Parathyroid adenoma (tissue), 2 donors: ENCODE measurements at regions not wholly inside any gene's neighbourhood (a gene's known extent, or its start where the extent isn't known, plus 50 kb on each side); places are given as distances from the start of the nearest gene placed in this dataset.

Experiments
- H2AFZ ChIP-seq: fragments of 300-600 bp; sonication (generic); one replicate; pipeline ENCODE4 v1.7.0; 2017; ENCODE audit warnings: antibody characterized with exemption, mild to moderate bottlenecking
- H3K27ac ChIP-seq: fragments of 300-600 bp; sonication (generic); one replicate; pipeline ENCODE4 v1.7.0; 2017
- H3K27me3 ChIP-seq: fragments of 300-600 bp; sonication (generic); one replicate; pipeline ENCODE4 v1.7.0; 2017; ENCODE audit warnings: low read length; ENCODE audit not compliant: control insufficient read depth, insufficient read depth
- H3K36me3 ChIP-seq: fragments of 300-600 bp; sonication (generic); one replicate; pipeline ENCODE4 v1.7.0; 2017; ENCODE audit warnings: low read length; ENCODE audit not compliant: control insufficient read depth, insufficient read depth
- H3K4me1 ChIP-seq: fragments of 300-600 bp; sonication (generic); one replicate; pipeline ENCODE4 v1.7.0; 2017; ENCODE audit warnings: control low read depth
- H3K4me2 ChIP-seq: fragments of 300-600 bp; sonication (generic); one replicate; pipeline ENCODE4 v1.7.0; 2017; ENCODE audit warnings: low read length
- H3K4me3 ChIP-seq: fragments of 300-600 bp; sonication (generic); one replicate; pipeline ENCODE4 v1.7.0; 2017; ENCODE audit warnings: low read depth, low read length
- H3K79me2 ChIP-seq: fragments of 300-600 bp; sonication (generic); one replicate; pipeline ENCODE4 v1.7.0; 2017; ENCODE audit warnings: control low read depth
- H3K9ac ChIP-seq: fragments of 300-600 bp; sonication (generic); one replicate; pipeline ENCODE4 v1.7.0; 2017; ENCODE audit warnings: mild to moderate bottlenecking
- H3K9me3 ChIP-seq: fragments of 300-600 bp; sonication (generic); one replicate; pipeline ENCODE4 v1.7.0; 2017; ENCODE audit warnings: low read length; ENCODE audit not compliant: control insufficient read depth
- TF ChIP-seq, protein P1 (sequence below): fragments of 300-600 bp; sonication (generic); IDR thresholded peaks from one replicate; pipeline ENCODE4 v1.7.0; 2017; ENCODE audit warnings: antibody characterized with exemption, mild to moderate bottlenecking
- donor health status: primary hyperparathyroidism.

GRCh38 chr18:47730795-47731194 is 199.7 kb downstream of the SMAD2 start:
- no peak overlapping the region for H3K9ac ChIP-seq
- H3K4me3 ChIP-seq = no peak overlapping the region
- H3K79me2 ChIP-seq = no peaks in the 10 kb centered on the region
- TF ChIP-seq, protein P1, sequence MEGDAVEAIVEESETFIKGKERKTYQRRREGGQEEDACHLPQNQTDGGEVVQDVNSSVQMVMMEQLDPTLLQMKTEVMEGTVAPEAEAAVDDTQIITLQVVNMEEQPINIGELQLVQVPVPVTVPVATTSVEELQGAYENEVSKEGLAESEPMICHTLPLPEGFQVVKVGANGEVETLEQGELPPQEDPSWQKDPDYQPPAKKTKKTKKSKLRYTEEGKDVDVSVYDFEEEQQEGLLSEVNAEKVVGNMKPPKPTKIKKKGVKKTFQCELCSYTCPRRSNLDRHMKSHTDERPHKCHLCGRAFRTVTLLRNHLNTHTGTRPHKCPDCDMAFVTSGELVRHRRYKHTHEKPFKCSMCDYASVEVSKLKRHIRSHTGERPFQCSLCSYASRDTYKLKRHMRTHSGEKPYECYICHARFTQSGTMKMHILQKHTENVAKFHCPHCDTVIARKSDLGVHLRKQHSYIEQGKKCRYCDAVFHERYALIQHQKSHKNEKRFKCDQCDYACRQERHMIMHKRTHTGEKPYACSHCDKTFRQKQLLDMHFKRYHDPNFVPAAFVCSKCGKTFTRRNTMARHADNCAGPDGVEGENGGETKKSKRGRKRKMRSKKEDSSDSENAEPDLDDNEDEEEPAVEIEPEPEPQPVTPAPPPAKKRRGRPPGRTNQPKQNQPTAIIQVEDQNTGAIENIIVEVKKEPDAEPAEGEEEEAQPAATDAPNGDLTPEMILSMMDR = no peak
- no peaks in the 10 kb centered on the region for H3K27me3 ChIP-seq
- no peaks in the 10 kb centered on the region for H3K9me3 ChIP-seq
- H3K27ac ChIP-seq = no peak overlapping the region
- H3K4me2 ChIP-seq = no peak overlapping the region
- H2AFZ ChIP-seq = no peak overlapping the region
- no peaks in the 10 kb centered on the region for H3K36me3 ChIP-seq
- H3K4me1 ChIP-seq = no peaks in the 10 kb centered on the region

DNA sequence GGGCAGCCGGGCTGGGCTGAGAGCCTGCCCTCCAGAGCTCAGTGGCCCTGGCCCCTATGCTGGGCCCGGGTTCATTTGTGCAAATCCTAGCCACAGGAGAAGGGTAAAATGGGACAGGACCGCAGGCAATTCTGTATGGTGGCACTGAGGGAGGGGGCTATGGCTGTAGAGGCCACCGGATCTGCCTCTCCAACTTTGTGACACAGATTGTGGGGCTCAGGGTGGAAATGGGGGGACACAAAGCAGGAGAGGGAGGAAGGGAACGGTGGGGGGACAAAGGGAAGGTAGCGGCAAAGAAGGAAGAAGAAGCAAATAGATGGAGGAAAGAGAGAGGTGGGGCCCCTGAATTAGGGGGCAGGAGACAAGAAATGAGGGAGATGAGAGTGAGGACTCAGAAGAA is 201.1 kb downstream of the SMAD2 start:
- H3K4me2 ChIP-seq = no peak overlapping the region
- TF ChIP-seq, protein P1 = no peak
- H3K27me3 ChIP-seq = no peaks in the 10 kb centered on the region
- no peaks in the 10 kb centered on the region for H3K4me1 ChIP-seq
- H3K9me3 ChIP-seq = no peaks in the 10 kb centered on the region
- no peak overlapping the region for H3K4me3 ChIP-seq
- no peak overlapping the region for H3K9ac ChIP-seq
- H3K36me3 ChIP-seq = no peaks in the 10 kb centered on the region
- H3K27ac ChIP-seq = no peak overlapping the region
- H3K79me2 ChIP-seq = no peaks in the 10 kb centered on the region
- H2AFZ ChIP-seq = no peak overlapping the region

- no peak overlapping the region for H3K27ac ChIP-seq
- H3K9me3 ChIP-seq = no peaks in the 10 kb centered on the region
- H2AFZ ChIP-seq = no peak overlapping the region
- no peak overlapping the region for H3K4me2 ChIP-seq
- no peaks in the 10 kb centered on the region for H3K79me2 ChIP-seq
- TF ChIP-seq, protein P1 = no peak
- no peaks in the 10 kb centered on the region for H3K4me1 ChIP-seq
- H3K27me3 ChIP-seq = no peaks in the 10 kb centered on the region
- H3K4me3 ChIP-seq = no peak overlapping the region
- no peak overlapping the region for H3K9ac ChIP-seq
- H3K36me3 ChIP-seq = no peaks in the 10 kb centered on the region
Measured at GRCh38 chr18:47728921-47729320, 201.5 kb downstream of the SMAD2 start.

DNA sequence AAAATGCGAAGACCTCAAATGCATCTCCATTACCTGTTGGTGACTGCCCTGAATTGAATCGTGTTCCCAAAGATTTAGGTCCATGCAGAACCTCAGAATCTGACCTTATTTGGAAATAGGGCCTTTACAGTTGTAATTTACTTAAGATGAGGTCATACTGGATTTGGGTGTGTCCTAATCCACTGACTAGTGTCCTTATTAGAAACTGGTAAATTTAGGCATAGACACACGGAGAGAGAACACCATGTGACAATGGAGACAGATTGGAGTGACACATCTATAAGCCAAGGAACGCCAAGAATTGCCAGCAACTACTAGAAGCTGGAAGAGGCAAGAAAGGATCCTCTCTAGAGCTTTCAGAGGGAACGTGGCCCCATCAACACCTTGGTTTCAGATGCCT is 203.1 kb downstream of the SMAD2 start:
- H2AFZ ChIP-seq = no peak overlapping the region
- H3K79me2 ChIP-seq = no peaks in the 10 kb centered on the region
- H3K27me3 ChIP-seq = no peaks in the 10 kb centered on the region
- no peak overlapping the region for H3K4me2 ChIP-seq
- H3K9me3 ChIP-seq = no peaks in the 10 kb centered on the region
- H3K4me1 ChIP-seq = no peaks in the 10 kb centered on the region
- TF ChIP-seq, protein P1 = no peak
- H3K9ac ChIP-seq = no peak overlapping the region
- H3K27ac ChIP-seq = no peak overlapping the region
- H3K4me3 ChIP-seq = no peak overlapping the region
- no peaks in the 10 kb centered on the region for H3K36me3 ChIP-seq

DNA sequence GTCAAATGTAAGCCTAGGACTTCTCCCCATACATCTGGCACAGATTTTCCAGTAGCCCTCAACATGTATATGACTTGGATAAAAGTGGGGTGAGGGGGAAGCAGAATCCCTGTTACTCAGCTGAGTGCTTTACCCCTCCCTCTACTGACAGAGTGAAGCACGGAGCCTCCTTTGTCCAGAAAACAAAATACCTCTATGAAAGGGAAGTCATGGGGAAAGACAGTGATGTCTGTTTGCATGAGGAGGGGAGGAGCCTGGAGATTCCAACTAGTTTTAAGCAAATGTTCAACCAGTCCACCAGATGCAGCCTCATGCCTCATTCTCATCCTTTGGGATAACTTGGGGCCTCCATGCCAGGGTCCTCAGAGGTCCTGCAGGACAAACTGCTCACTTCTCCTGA is 203.9 kb downstream of the SMAD2 start:
- Histone ChIP-seq H3K79me2 (no peaks in the 10 kb centered on the region), H3K36me3 (no peaks in the 10 kb centered on the region), H3K9ac (no peak overlapping the region), H3K4me1 (no peaks in the 10 kb centered on the region), H3K4me2 (no peak overlapping the region), H3K27me3 (no peaks in the 10 kb centered on the region), H3K27ac (no peak overlapping the region), H3K9me3 (no peaks in the 10 kb centered on the region), H3K4me3 (no peak overlapping the region), H2AFZ (no peak overlapping the region)
- TF ChIP-seq, protein P1 = no peak
